Body of pancreas (tissue), 4 donors: ENCODE measurements at regions not wholly inside any gene's neighbourhood (a gene's known extent, or its start where the extent isn't known, plus 50 kb on each side); places are given as distances from the start of the nearest gene placed in this dataset.

ENCODE experiments used
- ATAC-seq: fragments of 150-250 bp; one replicate; pipeline ENCODE4 v1.9.1; 2016
- DNase-seq, 4 donors: peaks; one replicate each; pipeline ENCODE4 v3.0.0-alpha.2; 2019
- H3K27ac ChIP-seq, 4 donors: fragments of 200-600 bp; sonication (generic); 1 replicate in 3 of 4; 2 replicates in 1 of 4; pipeline versions ENCODE4 v1.5.1 to v1.6.1; 2016 to 2019; ENCODE audit warnings: mild to moderate bottlenecking in 1 of 4, mixed read lengths in 1 of 4, moderate library complexity in 1 of 4
- H3K27me3 ChIP-seq, 2 donors: fragments of 200-600 bp; sonication (generic); one replicate each; pipeline ENCODE4 v1.6.0; 2016; ENCODE audit warnings: mild to moderate bottlenecking in 1 of 2
- H3K36me3 ChIP-seq, 2 donors: fragments of 200-600 bp; sonication (generic); replicated peaks in 1 of 2; 2 replicates each; pipeline ENCODE4 v1.5.1; 2016; ENCODE audit warnings: low read depth in 2 of 2; ENCODE audit not compliant: insufficient read depth in 1 of 2
- H3K4me1 ChIP-seq: fragments of 200-600 bp; sonication (generic); one replicate; pipeline ENCODE4 v1.6.0; 2016
- H3K4me3 ChIP-seq, 2 donors: fragments of 200-600 bp; sonication (generic); 1 replicate in 1 of 2; 2 replicates in 1 of 2; pipeline ENCODE4 v1.5.1; 2016 to 2019
- H3K9me3 ChIP-seq, 3 donors: fragments of 200-600 bp; sonication (generic); 1 replicate in 2 of 3; 2 replicates in 1 of 3; pipeline ENCODE4 v1.5.1; 2016
- POLR2A ChIP-seq, 3 donors: fragments of 450-650 bp; IDR thresholded peaks; one replicate each; pipeline ENCODE4 v1.6.1; 2016; ENCODE audit warnings: antibody characterized with exemption in 3 of 3, mild to moderate bottlenecking in 2 of 3
- WGBS, 2 donors: methylation state at CpG; one replicate each; pipeline ENCODE4 v1.1.5; 2017; 5-methylcytosine and 5-hydroxymethylcytosine counted together
- intact Hi-C: fragments of 100-400 bp; cut with DNase I; formaldehyde crosslinking; loops from one replicate; pipeline ENCODE4 v1.15.1; 2023
- TF ChIP-seq, protein P1 (sequence below), 7 experiments: fragments of 450-650 bp in 4 of 7; fragments of 200-600 bp in 3 of 7; sonication (generic) in 3 of 7; IDR thresholded peaks; one replicate each; pipeline ENCODE4 v1.5.1; 2016 to 2019; ENCODE audit warnings: antibody characterized with exemption in 7 of 7

DNA sequence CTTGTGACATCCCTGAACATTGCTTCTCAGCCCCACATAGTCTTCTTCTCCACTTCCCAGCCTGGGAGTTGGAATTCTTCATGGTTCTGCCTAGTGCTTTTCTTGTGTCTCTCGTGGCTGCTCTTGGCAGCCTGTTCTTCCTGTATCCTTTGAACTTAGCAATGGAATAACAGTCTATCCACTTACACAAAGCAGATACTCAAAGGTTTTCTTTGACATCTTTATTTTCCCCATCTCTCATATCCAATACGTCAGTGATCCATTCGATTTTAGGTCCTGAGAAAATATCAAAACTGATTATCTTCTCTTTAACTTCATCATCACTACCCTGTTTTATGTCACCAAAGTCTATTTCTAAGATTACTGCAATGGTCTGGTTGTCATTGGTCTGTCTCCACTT lies 1091.2 kb upstream of the PIK3C3 start:
- Histone ChIP-seq H3K4me3 (no peak overlapping the region), H3K4me1 (no peaks in the 10 kb centered on the region), H3K27me3 (no peaks in the 10 kb centered on the region), H3K36me3 (no peaks in the 10 kb centered on the region), H3K9me3 (no peaks in the 10 kb centered on the region), H3K27ac (no peak overlapping the region)
- 51 to 54% methylated on average over 3 of the region's 3 CpGs for WGBS, 2 donors
- TF ChIP-seq, protein P1, sequence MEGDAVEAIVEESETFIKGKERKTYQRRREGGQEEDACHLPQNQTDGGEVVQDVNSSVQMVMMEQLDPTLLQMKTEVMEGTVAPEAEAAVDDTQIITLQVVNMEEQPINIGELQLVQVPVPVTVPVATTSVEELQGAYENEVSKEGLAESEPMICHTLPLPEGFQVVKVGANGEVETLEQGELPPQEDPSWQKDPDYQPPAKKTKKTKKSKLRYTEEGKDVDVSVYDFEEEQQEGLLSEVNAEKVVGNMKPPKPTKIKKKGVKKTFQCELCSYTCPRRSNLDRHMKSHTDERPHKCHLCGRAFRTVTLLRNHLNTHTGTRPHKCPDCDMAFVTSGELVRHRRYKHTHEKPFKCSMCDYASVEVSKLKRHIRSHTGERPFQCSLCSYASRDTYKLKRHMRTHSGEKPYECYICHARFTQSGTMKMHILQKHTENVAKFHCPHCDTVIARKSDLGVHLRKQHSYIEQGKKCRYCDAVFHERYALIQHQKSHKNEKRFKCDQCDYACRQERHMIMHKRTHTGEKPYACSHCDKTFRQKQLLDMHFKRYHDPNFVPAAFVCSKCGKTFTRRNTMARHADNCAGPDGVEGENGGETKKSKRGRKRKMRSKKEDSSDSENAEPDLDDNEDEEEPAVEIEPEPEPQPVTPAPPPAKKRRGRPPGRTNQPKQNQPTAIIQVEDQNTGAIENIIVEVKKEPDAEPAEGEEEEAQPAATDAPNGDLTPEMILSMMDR (IDR thresholded peaks at IDR 0.05): no peak
- no peak for TF ChIP-seq POLR2A (IDR thresholded peaks at IDR 0.05)
- no peak for ATAC-seq
- DNase-seq: no peak
- intact Hi-C loops: no loop called here

DNA sequence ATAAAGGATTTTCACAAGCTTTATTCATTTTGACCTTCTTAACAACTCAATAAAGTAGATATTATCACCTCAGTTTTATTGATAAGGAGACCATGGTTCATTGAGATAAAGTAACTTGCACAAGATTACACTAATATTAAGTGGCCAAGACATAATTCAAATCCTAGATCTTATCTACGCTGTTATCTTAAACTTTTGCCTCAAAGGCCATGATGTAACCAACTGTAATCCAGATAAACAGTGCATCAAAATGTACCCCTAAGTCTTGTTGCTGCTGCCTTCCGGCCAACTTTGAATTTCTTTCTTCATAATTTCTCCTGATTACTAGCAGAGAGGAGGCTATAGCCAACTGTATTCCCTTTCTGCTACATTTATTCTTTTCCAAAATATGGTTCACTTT lies 1094.8 kb upstream of the PIK3C3 start:
- no peak overlapping the region for H3K4me3 ChIP-seq
- no peak for TF ChIP-seq POLR2A (IDR thresholded peaks at IDR 0.05)
- TF ChIP-seq, protein P1 (IDR thresholded peaks at IDR 0.05): no peak
- WGBS, 2 donors: 58 to 59% methylated on average over 2 of the region's 2 CpGs
- H3K27ac ChIP-seq: no peak overlapping the region
- no peaks in the 10 kb centered on the region for H3K4me1 ChIP-seq
- ATAC-seq: no peak
- no peaks in the 10 kb centered on the region for H3K9me3 ChIP-seq
- intact Hi-C loops: no loop called here
- no peaks in the 10 kb centered on the region for H3K36me3 ChIP-seq
- H3K27me3 ChIP-seq: no peaks in the 10 kb centered on the region
- no peak for DNase-seq

DNA sequence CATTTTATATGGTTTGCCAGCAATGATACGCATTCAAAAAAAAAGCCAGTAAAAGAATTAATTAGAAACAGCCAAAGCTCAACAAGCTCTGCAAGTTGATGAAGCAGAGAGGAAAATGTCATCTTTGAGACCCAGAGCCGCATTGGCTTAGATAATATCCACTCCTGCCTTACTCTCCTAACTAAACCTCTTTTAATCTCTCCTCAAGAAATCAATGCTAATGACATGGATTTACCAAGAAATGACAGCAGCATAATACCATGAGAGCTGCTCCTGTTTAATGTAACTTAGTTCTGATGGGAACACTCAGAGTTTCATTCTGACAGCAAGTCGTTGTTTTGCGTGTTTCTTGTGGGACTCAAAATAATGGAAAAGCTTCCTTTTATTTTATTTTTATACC lies 1099.4 kb upstream of the PIK3C3 start:
- intact Hi-C loops: no loop called here

DNA sequence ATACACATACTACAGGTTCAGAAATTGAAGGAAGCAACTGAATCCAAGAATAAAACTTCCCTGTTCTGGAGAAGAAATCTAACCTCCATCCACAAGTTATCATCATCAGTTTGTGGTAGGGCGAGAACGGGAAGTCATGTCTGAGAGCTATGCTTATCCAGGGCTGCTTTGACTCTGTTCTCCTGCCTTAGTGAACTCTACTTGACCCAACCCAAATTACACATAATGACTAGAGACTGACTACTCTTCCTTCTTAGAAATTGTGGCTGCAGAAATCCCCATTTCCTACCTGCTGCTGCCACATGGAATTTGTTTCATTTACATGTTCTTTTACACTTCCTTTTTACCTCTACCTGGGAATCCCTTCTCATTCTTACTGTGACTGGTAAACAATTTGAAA lies 1102.6 kb upstream of the PIK3C3 start:
- H3K36me3 ChIP-seq: no peaks in the 10 kb centered on the region
- H3K27ac ChIP-seq: no peak overlapping the region
- TF ChIP-seq, protein P1 (IDR thresholded peaks at IDR 0.05): no peak
- TF ChIP-seq POLR2A (IDR thresholded peaks at IDR 0.05): no peak
- H3K27me3 ChIP-seq: no peaks in the 10 kb centered on the region
- H3K4me1 ChIP-seq: no peaks in the 10 kb centered on the region
- DNase-seq (no peak), ATAC-seq (no peak)
- intact Hi-C loops: no loop called here
- H3K4me3 ChIP-seq: no peak overlapping the region
- H3K9me3 ChIP-seq: no peaks in the 10 kb centered on the region
- WGBS, 2 donors: 63 to 76% methylated on average over 2 of the region's 2 CpGs

More for the DNA sequence above, 1099.4 kb upstream of the PIK3C3 start:
- ATAC-seq (no peak), DNase-seq (no peak)
- Histone ChIP-seq H3K36me3 (no peaks in the 10 kb centered on the region), H3K4me3 (no peak overlapping the region), H3K27me3 (no peaks in the 10 kb centered on the region), H3K9me3 (no peaks in the 10 kb centered on the region), H3K27ac (no peak overlapping the region), H3K4me1 (no peaks in the 10 kb centered on the region)
- WGBS, 2 donors: 61 to 68% methylated on average over 4 of the region's 4 CpGs
- no peak for TF ChIP-seq POLR2A (IDR thresholded peaks at IDR 0.05)
- TF ChIP-seq, protein P1 (IDR thresholded peaks at IDR 0.05): no peak

DNA sequence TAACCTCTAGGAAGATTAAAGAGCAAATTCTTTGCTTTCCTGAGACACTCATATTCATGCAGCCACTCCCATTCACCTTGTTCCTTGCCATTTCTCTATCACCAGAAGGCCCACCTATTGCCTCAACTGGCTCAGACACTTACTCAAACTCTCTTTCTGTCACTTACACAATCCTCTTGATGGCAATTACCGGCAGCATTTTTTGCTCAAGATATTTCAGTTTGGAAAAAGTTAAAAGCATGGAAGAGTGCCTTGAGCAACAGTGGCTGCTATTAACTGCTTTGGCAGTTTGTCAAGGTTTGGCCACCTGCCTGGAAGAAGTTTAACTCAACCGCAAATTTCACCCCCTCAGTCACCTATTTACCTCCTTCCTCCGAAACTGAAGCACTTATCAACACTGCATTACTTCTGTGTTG lies 1104.0 kb upstream of the PIK3C3 start:
- 17 to 27% methylated on average over 3 of the region's 3 CpGs for WGBS, 2 donors
- Histone ChIP-seq H3K4me1 (no peaks in the 10 kb centered on the region), H3K36me3 (no peaks in the 10 kb centered on the region), H3K27ac (no peak overlapping the region), H3K27me3 (no peaks in the 10 kb centered on the region), H3K4me3 (no peak overlapping the region), H3K9me3 (no peaks in the 10 kb centered on the region)
- ATAC-seq: no peak
- peak in 1 of 4 donors; percentile 12 for DNase-seq
- intact Hi-C loops: no loop called here
- TF ChIP-seq, protein P1 (IDR thresholded peaks at IDR 0.05): no peak
- TF ChIP-seq POLR2A (IDR thresholded peaks at IDR 0.05): no peak
